ENCODE measurements at regions not wholly inside any gene's neighbourhood (a gene's known extent, or its start where the extent isn't known, plus 50 kb on each side); places are given as distances from the start of the nearest gene placed in this dataset.

DNA sequence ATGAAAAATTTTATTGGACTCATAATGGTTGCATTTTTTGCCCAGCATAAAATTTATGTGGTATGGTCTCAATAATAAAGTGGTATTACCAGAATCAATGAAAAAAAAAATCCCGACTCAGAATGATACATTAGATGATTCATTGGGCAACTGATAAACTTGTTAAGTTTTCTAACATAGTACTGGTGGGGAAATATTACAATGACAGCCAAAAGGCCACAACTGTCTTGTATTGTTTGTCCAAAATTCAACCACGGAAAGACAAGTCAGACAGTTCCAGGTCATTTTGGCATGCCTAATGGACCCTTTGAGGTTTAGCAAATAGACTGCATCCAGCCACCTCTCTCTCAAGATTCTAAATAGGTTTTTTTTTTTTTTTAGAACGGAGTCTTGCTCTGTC lies 70.5 kb upstream of the TRIM9 start:
- DNase-seq (ENCODE audit: low read depth): no peak
- ChIA-PET POLR2A (no interaction called here), CTCF (no interaction called here)
- Histone ChIP-seq H3K27me3 (ENCODE audit: control insufficient read depth, insufficient read depth, low read length) (peaks cover 1% of the 10 kb centered on the region), H3K4me3 (ENCODE audit: low read depth, low read length) (no peak overlapping the region), H3K36me3 (ENCODE audit: control insufficient read depth, insufficient read depth, low read length) (no peaks in the 10 kb centered on the region)
- TF ChIP-seq, protein P1, sequence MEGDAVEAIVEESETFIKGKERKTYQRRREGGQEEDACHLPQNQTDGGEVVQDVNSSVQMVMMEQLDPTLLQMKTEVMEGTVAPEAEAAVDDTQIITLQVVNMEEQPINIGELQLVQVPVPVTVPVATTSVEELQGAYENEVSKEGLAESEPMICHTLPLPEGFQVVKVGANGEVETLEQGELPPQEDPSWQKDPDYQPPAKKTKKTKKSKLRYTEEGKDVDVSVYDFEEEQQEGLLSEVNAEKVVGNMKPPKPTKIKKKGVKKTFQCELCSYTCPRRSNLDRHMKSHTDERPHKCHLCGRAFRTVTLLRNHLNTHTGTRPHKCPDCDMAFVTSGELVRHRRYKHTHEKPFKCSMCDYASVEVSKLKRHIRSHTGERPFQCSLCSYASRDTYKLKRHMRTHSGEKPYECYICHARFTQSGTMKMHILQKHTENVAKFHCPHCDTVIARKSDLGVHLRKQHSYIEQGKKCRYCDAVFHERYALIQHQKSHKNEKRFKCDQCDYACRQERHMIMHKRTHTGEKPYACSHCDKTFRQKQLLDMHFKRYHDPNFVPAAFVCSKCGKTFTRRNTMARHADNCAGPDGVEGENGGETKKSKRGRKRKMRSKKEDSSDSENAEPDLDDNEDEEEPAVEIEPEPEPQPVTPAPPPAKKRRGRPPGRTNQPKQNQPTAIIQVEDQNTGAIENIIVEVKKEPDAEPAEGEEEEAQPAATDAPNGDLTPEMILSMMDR (IDR thresholded peaks at IDR 0.05; ENCODE audit: insufficient read depth, low read depth, low read length): no peak

DNA sequence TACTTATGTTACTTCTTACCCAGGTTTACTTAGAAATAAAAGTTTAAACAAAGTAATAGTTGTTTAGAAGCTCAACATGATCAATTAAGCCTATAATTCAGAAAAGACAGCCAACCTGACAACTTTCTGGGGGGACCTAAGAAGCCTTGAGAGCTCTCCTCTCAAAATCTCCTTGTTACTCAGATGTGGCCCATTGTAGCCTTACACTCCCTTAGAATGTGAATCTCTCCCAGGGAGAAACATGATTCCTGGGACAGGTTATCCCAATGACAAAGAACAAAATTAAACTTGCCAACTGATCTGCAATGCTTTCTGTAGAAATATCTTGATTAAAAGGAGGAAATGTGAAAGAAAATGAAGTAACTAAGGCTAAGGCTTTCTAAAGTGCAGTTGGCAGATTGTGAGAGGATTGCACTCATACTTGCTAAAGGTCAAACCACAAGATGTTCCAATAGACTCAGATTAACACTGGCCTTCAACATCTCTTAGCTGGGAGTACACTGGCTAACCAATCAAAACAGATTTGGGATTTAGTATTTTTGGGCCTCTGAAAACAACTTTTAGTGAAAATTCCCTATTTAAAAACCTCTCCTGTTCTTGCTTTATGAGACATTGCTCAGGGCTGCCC lies 72.3 kb upstream of the TMX1 start:
- no peaks in the 10 kb centered on the region for H3K36me3 ChIP-seq (ENCODE audit: control insufficient read depth, insufficient read depth, low read length)
- POLR2A ChIA-PET: no interaction called here
- CTCF ChIA-PET: no interaction called here
- H3K27me3 ChIP-seq (ENCODE audit: control insufficient read depth, insufficient read depth, low read length): peaks cover 1% of the 10 kb centered on the region
- TF ChIP-seq, protein P1 (IDR thresholded peaks at IDR 0.05; ENCODE audit: insufficient read depth, low read depth, low read length): no peak
- no peak overlapping the region for H3K4me3 ChIP-seq (ENCODE audit: low read depth, low read length)
- DNase-seq (ENCODE audit: low read depth): no peak

DNA sequence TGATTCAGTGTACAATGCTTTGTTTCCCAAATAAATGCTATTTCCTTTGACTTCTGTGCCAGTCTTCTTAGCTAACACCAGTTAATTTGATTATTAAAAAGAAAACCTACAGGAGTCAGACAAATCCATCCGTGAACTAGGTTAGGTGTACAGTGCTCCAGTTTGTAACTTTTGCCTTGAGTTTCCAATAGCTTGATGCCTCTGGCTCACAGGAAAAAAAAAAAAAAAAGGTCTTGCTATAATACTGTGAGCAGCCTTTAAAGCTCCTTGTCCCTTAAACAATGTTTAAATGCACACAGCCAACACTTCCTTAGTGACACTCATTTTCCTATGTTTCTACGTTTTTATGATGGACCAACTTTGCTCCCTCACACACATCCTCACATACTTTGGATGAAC lies 71.8 kb upstream of the TMX1 start:
- DNase-seq (ENCODE audit: low read depth): no peak
- Histone ChIP-seq H3K27me3 (ENCODE audit: control insufficient read depth, insufficient read depth, low read length) (peaks cover under 1% of the 10 kb centered on the region), H3K36me3 (ENCODE audit: control insufficient read depth, insufficient read depth, low read length) (no peaks in the 10 kb centered on the region), H3K4me3 (ENCODE audit: low read depth, low read length) (no peak overlapping the region)
- ChIA-PET CTCF (no interaction called here), POLR2A (no interaction called here)
- TF ChIP-seq, protein P1 (IDR thresholded peaks at IDR 0.05; ENCODE audit: insufficient read depth, low read depth, low read length): no peak

DNA sequence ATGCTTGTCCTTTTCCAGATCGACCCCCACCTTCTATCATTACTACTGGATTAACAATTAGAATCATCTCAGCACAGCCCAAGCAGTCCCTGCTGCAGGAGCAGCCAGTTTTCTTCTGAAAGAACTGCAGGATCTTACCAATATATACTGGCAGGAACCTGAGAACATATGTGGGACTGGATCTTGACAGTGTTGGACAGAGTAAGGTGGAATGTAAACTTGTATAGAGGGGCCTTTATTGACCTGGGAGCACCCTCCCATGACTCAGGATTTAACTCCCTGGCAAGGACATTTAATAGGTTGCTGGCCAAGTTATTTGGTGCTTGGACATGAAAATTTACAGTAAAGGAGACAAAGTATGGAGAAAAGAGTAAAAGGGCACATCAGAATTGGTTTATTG lies 66.2 kb upstream of the TMX1 start:
- no peak overlapping the region for H3K4me3 ChIP-seq (ENCODE audit: low read depth, low read length)
- H3K27me3 ChIP-seq (ENCODE audit: control insufficient read depth, insufficient read depth, low read length): peaks cover 11% of the 10 kb centered on the region
- H3K36me3 ChIP-seq (ENCODE audit: control insufficient read depth, insufficient read depth, low read length): no peaks in the 10 kb centered on the region
- DNase-seq (ENCODE audit: low read depth): no peak
- ChIA-PET CTCF (no interaction called here), POLR2A (no interaction called here)
- TF ChIP-seq, protein P1 (IDR thresholded peaks at IDR 0.05; ENCODE audit: insufficient read depth, low read depth, low read length): no peak

DNA sequence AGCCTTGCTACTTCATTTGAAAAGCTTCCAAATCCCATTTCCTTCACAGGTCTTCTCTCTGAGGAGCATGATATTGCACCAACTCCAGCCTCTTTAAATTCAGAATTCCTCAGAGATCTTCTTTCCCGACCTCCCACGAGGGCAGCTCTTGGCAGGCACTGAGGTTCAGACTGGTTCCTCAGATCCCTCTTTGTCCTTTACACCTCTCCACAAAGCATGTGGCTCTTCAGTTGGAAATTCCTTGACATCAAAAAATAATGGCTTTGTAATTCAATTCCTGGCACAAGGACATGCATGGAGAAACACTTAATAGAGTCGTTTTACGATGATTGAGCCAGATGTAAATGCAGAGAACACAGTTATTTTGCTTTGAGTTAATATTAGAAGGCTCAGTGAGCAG lies 63.2 kb upstream of the TMX1 start:
- no peaks in the 10 kb centered on the region for H3K36me3 ChIP-seq (ENCODE audit: control insufficient read depth, insufficient read depth, low read length)
- ChIA-PET POLR2A (no interaction called here), CTCF (no interaction called here)
- no peak for DNase-seq (ENCODE audit: low read depth)
- H3K27me3 ChIP-seq (ENCODE audit: control insufficient read depth, insufficient read depth, low read length): peaks cover 12% of the 10 kb centered on the region
- no peak overlapping the region for H3K4me3 ChIP-seq (ENCODE audit: low read depth, low read length)
- TF ChIP-seq, protein P1 (IDR thresholded peaks at IDR 0.05; ENCODE audit: insufficient read depth, low read depth, low read length): no peak

Data from BJ (cell line).